H1 (cell line): ENCODE measurements at regions not wholly inside any gene's neighbourhood (a gene's known extent, or its start where the extent isn't known, plus 50 kb on each side); places are given as distances from the start of the nearest gene placed in this dataset.

Source experiments
- EP300 ChIP-seq, 2 experiments: IDR thresholded peaks; 1 replicate in 1 of 2; 2 replicates in 1 of 2; pipeline ENCODE4 v1.6.1; 2011 to 2012; ENCODE audit warnings: low read depth in 2 of 2, low read length in 2 of 2, mild to moderate bottlenecking in 2 of 2, borderline replicate concordance in 1 of 2, inconsistent platforms in 1 of 2, moderate library complexity in 1 of 2
- NANOG ChIP-seq: IDR thresholded peaks from 2 replicates; pipeline ENCODE4 v1.6.1; 2011; ENCODE audit warnings: low read length, low read depth, mild to moderate bottlenecking, inconsistent platforms; ENCODE audit not compliant: insufficient read depth, poor library complexity, severe bottlenecking
- SAP30 ChIP-seq: fragments of 300-600 bp; sonication (generic); IDR thresholded peaks from 2 replicates; pipeline ENCODE4 v1.7.1; 2012; ENCODE audit warnings: low read length, moderate library complexity, mild to moderate bottlenecking, inconsistent platforms; ENCODE audit not compliant: insufficient read depth, insufficient replicate concordance
- SP4 ChIP-seq: IDR thresholded peaks from 2 replicates; pipeline ENCODE4 v1.6.1; 2012; ENCODE audit warnings: low read length, inconsistent platforms
- SUZ12 ChIP-seq: fragments of 200-600 bp; sonication (generic); IDR thresholded peaks from 2 replicates; pipeline ENCODE4 v1.6.1; 2012; ENCODE audit warnings: mild to moderate bottlenecking, inconsistent platforms, low read length, moderate library complexity, mixed read lengths
- TBP ChIP-seq: IDR thresholded peaks from 2 replicates; pipeline ENCODE4 v1.6.1; 2011; ENCODE audit warnings: low read depth, low read length, improper control_type of control experiment

GRCh38 chr2:60661073-60661738, 94.9 kb upstream of the PAPOLG start (continued):
- TF ChIP-seq TBP: no peak
- no peak for TF ChIP-seq SUZ12
- no peak for TF ChIP-seq SP4
- TF ChIP-seq SAP30: no peak
- TF ChIP-seq EP300 (IDR thresholded peaks at IDR 0.05; ENCODE audit: borderline replicate concordance in 1 of 2, low read depth in 2 of 2, low read length in 2 of 2): no peak
- TF ChIP-seq NANOG: no peak
